ENCODE measurements at regions not wholly inside any gene's neighbourhood (a gene's known extent, or its start where the extent isn't known, plus 50 kb on each side); places are given as distances from the start of the nearest gene placed in this dataset.
"Not testable (repeated sequence)": the region's sequence is repeated elsewhere in the genome, so short reads cannot be mapped to it uniquely, and the experiment has no call there.

GRCh38 chr1:80531182-80531581, 1269.6 kb upstream of the ADGRL2 start:
- Histone ChIP-seq H3K9me3 (no peaks in the 10 kb centered on the region), H3K27me3 (no peaks in the 10 kb centered on the region), H3K4me1 (no peaks in the 10 kb centered on the region), H3K27ac (no peak overlapping the region), H3K36me3 (ENCODE audit: low read depth, missing control alignments) (no peaks in the 10 kb centered on the region), H3K4me3 (no peak overlapping the region)
- no peak for DNase-seq
- TF ChIP-seq, protein P1, sequence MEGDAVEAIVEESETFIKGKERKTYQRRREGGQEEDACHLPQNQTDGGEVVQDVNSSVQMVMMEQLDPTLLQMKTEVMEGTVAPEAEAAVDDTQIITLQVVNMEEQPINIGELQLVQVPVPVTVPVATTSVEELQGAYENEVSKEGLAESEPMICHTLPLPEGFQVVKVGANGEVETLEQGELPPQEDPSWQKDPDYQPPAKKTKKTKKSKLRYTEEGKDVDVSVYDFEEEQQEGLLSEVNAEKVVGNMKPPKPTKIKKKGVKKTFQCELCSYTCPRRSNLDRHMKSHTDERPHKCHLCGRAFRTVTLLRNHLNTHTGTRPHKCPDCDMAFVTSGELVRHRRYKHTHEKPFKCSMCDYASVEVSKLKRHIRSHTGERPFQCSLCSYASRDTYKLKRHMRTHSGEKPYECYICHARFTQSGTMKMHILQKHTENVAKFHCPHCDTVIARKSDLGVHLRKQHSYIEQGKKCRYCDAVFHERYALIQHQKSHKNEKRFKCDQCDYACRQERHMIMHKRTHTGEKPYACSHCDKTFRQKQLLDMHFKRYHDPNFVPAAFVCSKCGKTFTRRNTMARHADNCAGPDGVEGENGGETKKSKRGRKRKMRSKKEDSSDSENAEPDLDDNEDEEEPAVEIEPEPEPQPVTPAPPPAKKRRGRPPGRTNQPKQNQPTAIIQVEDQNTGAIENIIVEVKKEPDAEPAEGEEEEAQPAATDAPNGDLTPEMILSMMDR (IDR thresholded peaks at IDR 0.05), result no peak
- no peak for TF ChIP-seq POLR2A (IDR thresholded peaks at IDR 0.05)
- intact Hi-C loops (cut with DNase I; ENCODE audit: low total_unique reads), result no loop called here
- 72 to 81% methylated on average over 2 of the region's 2 CpGs for WGBS, 2 donors

- DNase-seq, result no peak
- H3K4me1 ChIP-seq, result no peaks in the 10 kb centered on the region
- H3K4me3 ChIP-seq, result no peak overlapping the region
- TF ChIP-seq POLR2A (IDR thresholded peaks at IDR 0.05), result no peak
- TF ChIP-seq, protein P1 (IDR thresholded peaks at IDR 0.05), result no peak
- 85 to 94% methylated on average over 2 of the region's 2 CpGs for WGBS, 2 donors
- no peaks in the 10 kb centered on the region for H3K36me3 ChIP-seq (ENCODE audit: low read depth, missing control alignments)
- no peaks in the 10 kb centered on the region for H3K9me3 ChIP-seq
- H3K27ac ChIP-seq, result no peak overlapping the region
- intact Hi-C loops (cut with DNase I; ENCODE audit: low total_unique reads), result no loop called here
- no peaks in the 10 kb centered on the region for H3K27me3 ChIP-seq
Observed at GRCh38 chr1:80529546-80529945, 1271.2 kb upstream of the ADGRL2 start.

GRCh38 chr1:80523861-80524260, 1276.9 kb upstream of the ADGRL2 start:
- Histone ChIP-seq H3K4me1 (no peaks in the 10 kb centered on the region), H3K36me3 (ENCODE audit: low read depth, missing control alignments) (no peaks in the 10 kb centered on the region), H3K27me3 (no peaks in the 10 kb centered on the region), H3K9me3 (no peaks in the 10 kb centered on the region), H3K4me3 (no peak overlapping the region), H3K27ac (no peak overlapping the region)
- DNase-seq, result no peak
- no peak for TF ChIP-seq POLR2A (IDR thresholded peaks at IDR 0.05)
- WGBS, 2 donors, result 77 to 85% methylated on average over 1 of the region's 1 CpG
- intact Hi-C loops (cut with DNase I; ENCODE audit: low total_unique reads), result no loop called here

- H3K36me3 ChIP-seq (ENCODE audit: low read depth, missing control alignments); H3K27ac ChIP-seq; H3K4me1 ChIP-seq; H3K4me3 ChIP-seq; H3K9me3 ChIP-seq; intact Hi-C loops (cut with DNase I; ENCODE audit: low total_unique reads); DNase-seq; H3K27me3 ChIP-seq: not testable (repeated sequence)
Observed at GRCh38 chr1:80523071-80523470, 1277.7 kb upstream of the ADGRL2 start.

DNA sequence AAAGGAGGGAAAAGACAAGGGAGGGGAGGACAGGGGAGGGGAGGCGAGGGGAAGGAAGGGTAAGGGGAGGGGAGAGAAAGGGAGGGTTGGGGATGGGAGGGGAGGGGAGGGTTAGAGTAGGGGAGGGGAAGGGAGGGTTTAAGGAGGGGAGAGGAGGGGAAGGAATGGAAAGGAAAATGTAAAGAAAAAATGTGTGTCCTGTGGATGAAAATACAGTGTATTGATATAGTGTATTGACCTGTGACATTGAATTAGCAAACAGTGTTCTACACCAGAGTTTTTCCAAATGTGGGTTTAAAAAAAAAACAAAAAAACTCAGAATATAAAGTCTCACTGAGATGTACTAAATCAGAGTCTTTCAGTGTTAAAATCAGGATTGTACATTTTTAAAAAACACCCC, 1279.8 kb upstream of the ADGRL2 start:
- DNase-seq, result no peak
- intact Hi-C loops (cut with DNase I; ENCODE audit: low total_unique reads), result no loop called here
- Histone ChIP-seq H3K27ac (no peak overlapping the region), H3K4me3 (no peak overlapping the region), H3K36me3 (ENCODE audit: low read depth, missing control alignments) (no peaks in the 10 kb centered on the region), H3K4me1 (no peaks in the 10 kb centered on the region), H3K27me3 (no peaks in the 10 kb centered on the region), H3K9me3 (no peaks in the 10 kb centered on the region)
- WGBS, 2 donors, result 92 to 100% methylated on average over 1 of the region's 1 CpG
- TF ChIP-seq POLR2A (IDR thresholded peaks at IDR 0.05), result no peak
- TF ChIP-seq, protein P1 (IDR thresholded peaks at IDR 0.05), result no peak

GRCh38 chr1:80517062-80517461, 1283.7 kb upstream of the ADGRL2 start:
- Histone ChIP-seq H3K27ac (no peak overlapping the region), H3K9me3 (no peaks in the 10 kb centered on the region), H3K4me3 (no peak overlapping the region), H3K4me1 (no peaks in the 10 kb centered on the region), H3K27me3 (no peaks in the 10 kb centered on the region), H3K36me3 (ENCODE audit: low read depth, missing control alignments) (no peaks in the 10 kb centered on the region)
- intact Hi-C loops (cut with DNase I; ENCODE audit: low total_unique reads), result no loop called here
- TF ChIP-seq POLR2A (IDR thresholded peaks at IDR 0.05), result no peak
- TF ChIP-seq, protein P1 (IDR thresholded peaks at IDR 0.05), result no peak
- WGBS, 2 donors, result 92 to 100% methylated on average over 1 of the region's 1 CpG
- no peak for DNase-seq
